IPS DF 6.9 (cell line): ENCODE measurements at regions not wholly inside any gene's neighbourhood (a gene's known extent, or its start where the extent isn't known, plus 50 kb on each side); places are given as distances from the start of the nearest gene placed in this dataset.

Experiments
- DNase-seq: peaks from one replicate; pipeline ENCODE4 v3.0.0-alpha.2; 2013; ENCODE audit warnings: low read depth, low spot score
- H3K27ac ChIP-seq: one replicate; pipeline ENCODE4 v1.5.1; 2013; ENCODE audit warnings: low read length, control low read depth
- H3K27me3 ChIP-seq: 2 replicates; pipeline ENCODE4 v1.6.1; 2013; ENCODE audit warnings: mild to moderate bottlenecking, low read length; ENCODE audit not compliant: control insufficient read depth, insufficient read depth
- H3K36me3 ChIP-seq: 2 replicates; pipeline ENCODE4 v1.6.1; 2013; ENCODE audit warnings: low read length; ENCODE audit not compliant: control insufficient read depth, insufficient read depth
- H3K4me1 ChIP-seq: 2 replicates; pipeline ENCODE4 v1.6.1; 2013; ENCODE audit warnings: low read length; ENCODE audit not compliant: control insufficient read depth, insufficient read depth
- H3K4me3 ChIP-seq: 2 replicates; pipeline ENCODE4 v1.5.1; 2013; ENCODE audit warnings: mild to moderate bottlenecking, low read length
- H3K9me3 ChIP-seq: 2 replicates; pipeline ENCODE4 v1.6.1; 2013; ENCODE audit warnings: low read length, inconsistent platforms; ENCODE audit not compliant: control insufficient read depth, insufficient read depth
- WGBS: extraction: QIAGEN DNeasy Blood & Tissue Kit; methylation state at CpG from one replicate; pipeline ENCODE4 v1.1.7; 2013; ENCODE audit warnings: mixed read lengths, missing lambda C conversion rate; ENCODE audit not compliant: insufficient read length, insufficient coverage; 5-methylcytosine and 5-hydroxymethylcytosine counted together

DNA sequence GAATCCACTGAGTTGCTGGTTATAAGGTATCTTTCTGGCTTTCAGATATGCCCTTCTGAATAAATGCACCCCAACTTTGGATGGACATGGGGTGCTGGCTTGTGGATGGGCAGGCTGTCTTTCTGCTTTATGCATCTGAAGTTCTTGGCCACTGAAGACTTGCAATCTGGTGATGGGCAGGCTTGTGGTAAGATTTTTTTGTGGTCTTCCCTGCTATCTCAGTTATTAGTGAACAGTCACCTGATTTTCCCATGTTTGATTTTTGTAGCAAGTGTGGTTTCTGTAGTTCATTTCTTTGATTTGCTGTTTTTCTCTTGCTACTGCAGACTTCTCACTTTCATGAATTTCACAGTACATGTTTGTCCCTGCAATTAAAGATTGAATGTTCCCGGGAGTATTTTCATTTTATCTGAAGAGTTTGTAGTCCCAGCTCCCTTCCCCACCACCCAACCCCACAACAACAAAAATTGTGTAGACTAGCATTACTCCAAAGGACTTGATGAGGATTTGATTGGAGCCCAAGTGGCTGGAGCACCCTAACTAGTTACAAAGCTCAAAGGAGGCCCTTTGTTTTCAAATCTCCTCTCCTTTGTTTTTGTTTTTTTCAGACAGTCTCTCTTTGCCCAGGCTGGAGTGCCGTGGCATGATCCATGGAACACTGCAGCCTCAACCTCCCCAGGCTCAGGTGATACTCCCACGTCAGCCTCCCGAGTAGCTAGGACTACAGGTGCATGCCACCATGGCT lies 63.6 kb upstream of the MGAT5 start:
- no CpG with 5 or more reads among the region's 4 CpGs for WGBS
- no peak overlapping the region for H3K27ac ChIP-seq
- no peaks in the 10 kb centered on the region for H3K4me1 ChIP-seq
- no peak for DNase-seq
- no peaks in the 10 kb centered on the region for H3K27me3 ChIP-seq
- H3K36me3 ChIP-seq: no peaks in the 10 kb centered on the region
- no peaks in the 10 kb centered on the region for H3K9me3 ChIP-seq
- H3K4me3 ChIP-seq: no peak overlapping the region

- Histone ChIP-seq H3K27me3 (no peaks in the 10 kb centered on the region), H3K4me3 (no peak overlapping the region), H3K9me3 (no peaks in the 10 kb centered on the region), H3K27ac (no peak overlapping the region), H3K36me3 (no peaks in the 10 kb centered on the region), H3K4me1 (no peaks in the 10 kb centered on the region)
- no peak for DNase-seq
- no CpG with 5 or more reads among the region's 8 CpGs for WGBS
Measured at GRCh38 chr2:134190807-134191203, 63.1 kb upstream of the MGAT5 start.

GRCh38 chr2:134191835-134192234 lies 62.0 kb upstream of the MGAT5 start:
- Histone ChIP-seq H3K4me3 (no peak overlapping the region), H3K9me3 (no peaks in the 10 kb centered on the region), H3K27me3 (no peaks in the 10 kb centered on the region), H3K36me3 (no peaks in the 10 kb centered on the region), H3K27ac (no peak overlapping the region), H3K4me1 (no peaks in the 10 kb centered on the region)
- WGBS: no CpG with 5 or more reads among the region's 36 CpGs
- no peak for DNase-seq

- DNase-seq: no peak
- Histone ChIP-seq H3K36me3 (no peaks in the 10 kb centered on the region), H3K27me3 (no peaks in the 10 kb centered on the region), H3K27ac (no peak overlapping the region), H3K4me3 (no peak overlapping the region), H3K4me1 (no peaks in the 10 kb centered on the region), H3K9me3 (no peaks in the 10 kb centered on the region)
- no CpG with 5 or more reads among the region's 1 CpG for WGBS
Measured at GRCh38 chr2:134193006-134193405, 60.9 kb upstream of the MGAT5 start.

GRCh38 chr2:134194519-134194918 lies 59.4 kb upstream of the MGAT5 start:
- H3K27me3 ChIP-seq: no peaks in the 10 kb centered on the region
- H3K36me3 ChIP-seq: no peaks in the 10 kb centered on the region
- no peaks in the 10 kb centered on the region for H3K9me3 ChIP-seq
- no peak for DNase-seq
- H3K4me3 ChIP-seq: no peak overlapping the region
- peaks cover 4% of the 10 kb centered on the region for H3K4me1 ChIP-seq
- no peak overlapping the region for H3K27ac ChIP-seq
- no CpG with 5 or more reads among the region's 5 CpGs for WGBS

DNA sequence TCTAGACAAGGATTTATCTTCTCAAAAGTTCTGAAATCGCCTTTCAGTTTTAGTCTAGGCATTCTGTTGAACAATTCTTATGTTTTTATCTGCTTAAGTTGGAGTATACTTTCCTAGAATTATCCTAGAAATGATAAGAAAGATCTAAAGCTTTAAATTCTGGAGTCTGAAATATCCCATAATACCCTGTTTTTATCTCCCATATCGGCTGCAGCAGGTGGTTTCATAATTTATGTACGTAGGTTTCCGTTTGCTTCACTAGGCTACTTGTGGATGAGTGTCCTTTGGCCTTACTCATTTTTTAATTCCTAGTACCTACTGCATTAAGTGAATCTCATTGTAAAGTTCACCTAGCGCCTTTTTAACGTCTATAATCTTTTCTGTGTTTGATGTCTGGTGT lies 58.5 kb upstream of the MGAT5 start:
- no peaks in the 10 kb centered on the region for H3K9me3 ChIP-seq
- H3K36me3 ChIP-seq: no peaks in the 10 kb centered on the region
- WGBS: no CpG with 5 or more reads among the region's 6 CpGs
- DNase-seq: no peak
- H3K27ac ChIP-seq: no peak overlapping the region
- H3K4me3 ChIP-seq: no peak overlapping the region
- H3K27me3 ChIP-seq: no peaks in the 10 kb centered on the region
- H3K4me1 ChIP-seq: peaks cover 4% of the 10 kb centered on the region

GRCh38 chr2:134197445-134197844 lies 56.4 kb upstream of the MGAT5 start:
- Histone ChIP-seq H3K27me3 (no peaks in the 10 kb centered on the region), H3K9me3 (no peaks in the 10 kb centered on the region), H3K4me3 (no peak overlapping the region), H3K36me3 (no peaks in the 10 kb centered on the region), H3K4me1 (peaks cover 6% of the 10 kb centered on the region), H3K27ac (no peak overlapping the region)
- no peak for DNase-seq
- WGBS: no CpG with 5 or more reads among the region's 3 CpGs

DNA sequence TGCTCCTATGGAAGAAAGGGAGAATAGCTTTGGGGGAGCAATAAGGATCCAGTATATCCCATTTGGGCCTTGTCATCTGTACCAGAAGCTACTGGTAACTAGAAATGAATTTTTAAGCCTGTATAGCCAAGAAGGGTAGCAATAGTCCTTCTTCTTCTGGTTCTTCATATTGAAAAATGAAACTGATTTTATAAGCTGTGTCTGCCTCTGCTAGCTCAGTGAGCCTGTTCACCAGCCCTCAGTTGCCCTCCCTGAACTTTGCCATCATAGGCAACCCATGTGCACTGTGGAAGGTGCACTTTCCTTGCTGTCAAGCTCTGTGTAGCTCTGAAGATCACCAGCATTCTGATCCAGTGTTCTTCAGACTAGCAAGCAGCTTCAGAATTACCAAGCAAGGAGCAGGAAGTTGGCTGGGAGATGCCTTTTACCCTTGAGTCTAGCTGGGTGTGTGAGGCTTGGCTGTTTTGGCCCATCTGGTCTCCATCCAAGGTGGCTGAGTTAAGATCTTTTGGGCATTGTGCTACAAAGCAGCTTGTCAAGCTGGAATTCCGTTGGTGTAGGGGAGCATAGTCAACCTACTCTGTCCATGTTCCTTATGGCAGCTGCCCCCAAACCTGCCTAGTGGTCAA lies 55.8 kb upstream of the MGAT5 start:
- no peak for DNase-seq
- no peaks in the 10 kb centered on the region for H3K27me3 ChIP-seq
- no peak overlapping the region for H3K27ac ChIP-seq
- no CpG with 5 or more reads among the region's 1 CpG for WGBS
- H3K4me3 ChIP-seq: no peak overlapping the region
- no peaks in the 10 kb centered on the region for H3K36me3 ChIP-seq
- no peaks in the 10 kb centered on the region for H3K9me3 ChIP-seq
- peaks cover 6% of the 10 kb centered on the region for H3K4me1 ChIP-seq

DNA sequence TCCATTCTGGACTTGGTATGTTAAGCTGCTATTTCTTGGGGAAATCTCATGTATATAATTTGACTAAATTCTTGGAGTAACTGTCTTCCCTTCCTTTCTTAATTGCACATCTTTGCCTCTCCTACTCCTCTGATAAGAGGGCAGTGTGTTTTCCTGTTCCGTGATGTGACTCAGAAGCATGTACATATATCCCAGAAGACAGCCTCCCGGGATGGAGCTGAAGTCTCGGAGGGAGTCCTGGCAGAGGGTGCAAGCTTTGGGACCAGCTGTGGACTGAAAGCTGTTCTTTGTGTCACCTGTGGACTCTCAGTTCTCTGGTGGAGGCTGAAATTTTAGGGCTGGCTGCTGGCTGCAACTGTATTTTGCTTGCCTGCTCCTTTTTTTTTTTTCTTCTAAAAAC lies 54.7 kb upstream of the MGAT5 start:
- Histone ChIP-seq H3K4me3 (no peak overlapping the region), H3K27ac (no peak overlapping the region), H3K36me3 (no peaks in the 10 kb centered on the region), H3K27me3 (no peaks in the 10 kb centered on the region), H3K9me3 (no peaks in the 10 kb centered on the region), H3K4me1 (peaks cover 7% of the 10 kb centered on the region)
- WGBS: no CpG with 5 or more reads among the region's 3 CpGs
- no peak for DNase-seq

- Histone ChIP-seq H3K9me3 (no peaks in the 10 kb centered on the region), H3K27me3 (no peaks in the 10 kb centered on the region), H3K4me1 (peaks cover 7% of the 10 kb centered on the region), H3K27ac (no peak overlapping the region), H3K4me3 (no peak overlapping the region), H3K36me3 (no peaks in the 10 kb centered on the region)
- no peak for DNase-seq
- no CpG with 5 or more reads among the region's 4 CpGs for WGBS
Measured at GRCh38 chr2:134200036-134200618, 53.7 kb upstream of the MGAT5 start.
